ENCODE measurements at regions not wholly inside any gene's neighbourhood (a gene's known extent, or its start where the extent isn't known, plus 50 kb on each side); places are given as distances from the start of the nearest gene placed in this dataset.

DNA sequence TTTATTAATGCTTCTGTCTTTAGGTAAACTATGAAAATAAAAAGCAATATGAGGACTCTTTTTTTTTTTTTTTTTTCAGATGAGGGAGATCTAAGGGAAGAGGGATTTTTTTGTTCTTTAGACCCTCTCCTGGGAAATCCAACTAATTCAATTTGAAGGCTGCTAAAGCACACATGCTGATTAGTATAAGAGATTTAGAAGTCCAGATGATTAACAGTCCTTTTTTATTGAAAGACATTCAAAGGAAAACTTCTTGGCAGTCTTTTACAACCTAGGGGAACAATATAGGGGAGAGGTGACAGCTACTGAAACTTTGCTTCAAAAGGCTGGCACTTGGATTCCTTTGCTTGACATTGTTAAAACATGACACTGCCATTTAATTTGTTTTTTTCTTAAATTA, 602.5 kb downstream of the RAPGEF2 start:
- TF ChIP-seq, protein P1, sequence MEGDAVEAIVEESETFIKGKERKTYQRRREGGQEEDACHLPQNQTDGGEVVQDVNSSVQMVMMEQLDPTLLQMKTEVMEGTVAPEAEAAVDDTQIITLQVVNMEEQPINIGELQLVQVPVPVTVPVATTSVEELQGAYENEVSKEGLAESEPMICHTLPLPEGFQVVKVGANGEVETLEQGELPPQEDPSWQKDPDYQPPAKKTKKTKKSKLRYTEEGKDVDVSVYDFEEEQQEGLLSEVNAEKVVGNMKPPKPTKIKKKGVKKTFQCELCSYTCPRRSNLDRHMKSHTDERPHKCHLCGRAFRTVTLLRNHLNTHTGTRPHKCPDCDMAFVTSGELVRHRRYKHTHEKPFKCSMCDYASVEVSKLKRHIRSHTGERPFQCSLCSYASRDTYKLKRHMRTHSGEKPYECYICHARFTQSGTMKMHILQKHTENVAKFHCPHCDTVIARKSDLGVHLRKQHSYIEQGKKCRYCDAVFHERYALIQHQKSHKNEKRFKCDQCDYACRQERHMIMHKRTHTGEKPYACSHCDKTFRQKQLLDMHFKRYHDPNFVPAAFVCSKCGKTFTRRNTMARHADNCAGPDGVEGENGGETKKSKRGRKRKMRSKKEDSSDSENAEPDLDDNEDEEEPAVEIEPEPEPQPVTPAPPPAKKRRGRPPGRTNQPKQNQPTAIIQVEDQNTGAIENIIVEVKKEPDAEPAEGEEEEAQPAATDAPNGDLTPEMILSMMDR (IDR thresholded peaks at IDR 0.05; ENCODE audit: borderline replicate concordance, extremely low read depth, low read length, poor library complexity, severe bottlenecking), result no peak
- TF ChIP-seq EZH2 (IDR thresholded peaks at IDR 0.05; ENCODE audit: borderline replicate concordance, low read depth, low read length, severe bottlenecking), result no peak
